K562 (cell line): ENCODE measurements at regions not wholly inside any gene's neighbourhood (a gene's known extent, or its start where the extent isn't known, plus 50 kb on each side); places are given as distances from the start of the nearest gene placed in this dataset.

Experiments
- ATAC-seq: fragments of 200-7000 bp; cut with Tn5 transposase; 3 replicates; pipeline ENCODE4 v1.9.1; 2020; ENCODE audit warnings: moderate library complexity
- BruUV-seq: library from RNA; stranded (reverse); fragments of 400-500 nt; replicated peaks from 2 replicates; lab custom pipeline; 2021; lab: Mats Ljungman, UMichigan
- CTCF ChIA-PET: fragments of 300-600 bp; formaldehyde crosslinking; extraction: SDS; loops from one replicate; lab custom pipeline; 2021; ENCODE audit warnings: low intra/inter-chr PET ratio; lab: Yijun Ruan, JAX
- POLR2A ChIA-PET: fragments of 300-600, 350-650 bp; sonication (Branson Sonifier 250); formaldehyde crosslinking; extraction: SDS; loops from one replicate; lab custom pipeline; 2021; ENCODE audit warnings: antibody characterized with exemption, inconsistent platforms; lab: Yijun Ruan, JAX
- DNase-seq, 4 experiments: peaks; one replicate each; pipeline versions ENCODE4 v3.0.0 to v3.0.0-alpha.2; 2011 to 2018; ENCODE audit warnings: low spot score in 3 of 4, mixed read lengths in 3 of 4; ENCODE audit errors: extremely low read depth in 1 of 4
- FAIRE-seq: peaks from 2 replicates; lab custom pipeline; 2011; peaks lifted over from hg19 to GRCh38; lab: Jason Lieb, UNC
- H2AFZ ChIP-seq: 2 replicates; pipeline ENCODE4 v1.6.0; 2011; ENCODE audit warnings: low read depth, low read length, control low read depth, inconsistent platforms
- H3K27ac ChIP-seq: fragments of 200-600 bp; 3 replicates; pipeline ENCODE4 v1.8.0; 2011; ENCODE audit warnings: low read depth, mild to moderate bottlenecking, control low read depth, inconsistent platforms, low read length, moderate library complexity, mixed read lengths; ENCODE audit errors: extremely low read depth
- H3K27me3 ChIP-seq, 2 experiments: fragments of 300-600 bp in 1 of 2; 2 replicates in 1 of 2; 3 replicates in 1 of 2; pipeline versions ENCODE4 v1.6.0 to v1.8.0; 2011; ENCODE audit warnings: inconsistent platforms in 2 of 2, low read length in 2 of 2, mild to moderate bottlenecking in 1 of 2, mixed read lengths in 1 of 2, moderate library complexity in 1 of 2; ENCODE audit not compliant: control insufficient read depth in 2 of 2, insufficient read depth in 2 of 2
- H3K36me3 ChIP-seq: fragments of 300-600 bp; 3 replicates; pipeline ENCODE4 v1.8.0; 2011; ENCODE audit warnings: mild to moderate bottlenecking, low read length, inconsistent platforms; ENCODE audit not compliant: control insufficient read depth, insufficient read depth
- H3K4me1 ChIP-seq, 2 experiments: fragments of 200-600 bp in 1 of 2; replicated peaks in 1 of 2; 2 replicates in 1 of 2; 3 replicates in 1 of 2; pipeline versions ENCODE4 v1.5.1 to v1.8.0; 2011; ENCODE audit warnings: inconsistent platforms in 2 of 2, low read length in 2 of 2, mild to moderate bottlenecking in 1 of 2, mixed read lengths in 1 of 2, moderate library complexity in 1 of 2; ENCODE audit not compliant: control insufficient read depth in 2 of 2, insufficient read depth in 2 of 2
- H3K4me2 ChIP-seq: 2 replicates; pipeline ENCODE4 v1.6.1; 2011; ENCODE audit warnings: low read length, control low read depth, inconsistent platforms, mixed read lengths; ENCODE audit not compliant: insufficient read depth
- H3K4me3 ChIP-seq: fragments of 200-600 bp; sonication (generic), shearing (Covaris generic); 2 replicates; pipeline ENCODE4 v1.5.1; 2016; ENCODE audit warnings: control low read depth, inconsistent platforms
- H3K79me2 ChIP-seq: fragments of 200-600 bp; 3 replicates; pipeline ENCODE4 v1.8.0; 2011; ENCODE audit warnings: low read length, inconsistent platforms; ENCODE audit not compliant: control insufficient read depth, insufficient read depth
- H3K9ac ChIP-seq, 2 experiments: 2 replicates each; pipeline versions ENCODE4 v1.6.0 to v1.6.1; 2011; ENCODE audit warnings: low read depth in 2 of 2, low read length in 2 of 2, control low read depth in 1 of 2, inconsistent platforms in 1 of 2, mild to moderate bottlenecking in 1 of 2, mixed read lengths in 1 of 2; ENCODE audit not compliant: insufficient read depth in 1 of 2
- H3K9me1 ChIP-seq: one replicate; pipeline ENCODE4 v1.6.0; 2011; ENCODE audit warnings: inconsistent platforms, mild to moderate bottlenecking, low read length, moderate library complexity; ENCODE audit not compliant: control insufficient read depth, insufficient read depth
- H3K9me3 ChIP-seq: replicated peaks from 2 replicates; pipeline ENCODE4 v1.5.1; 2011; ENCODE audit warnings: low read depth, low read length, inconsistent platforms; ENCODE audit not compliant: control insufficient read depth, insufficient read depth
- H4K20me1 ChIP-seq: replicated peaks from 2 replicates; pipeline ENCODE4 v1.6.1; 2011; ENCODE audit warnings: low read length, inconsistent platforms, mixed read lengths; ENCODE audit not compliant: control insufficient read depth, insufficient read depth
- BRD9 ChIP-seq: fragments of 450-650 bp; IDR thresholded peaks from 2 replicates; pipeline ENCODE4 v1.6.1; 2018; ENCODE audit warnings: low read depth; ENCODE audit not compliant: partially characterized antibody
- CBX3 ChIP-seq, 2 experiments: IDR thresholded peaks; 1 replicate in 1 of 2; 2 replicates in 1 of 2; pipeline ENCODE4 v1.6.1; 2012; ENCODE audit warnings: inconsistent platforms in 2 of 2, low read length in 2 of 2, borderline replicate concordance in 1 of 2, control low read depth in 1 of 2
- HMGN3 ChIP-seq: IDR thresholded peaks from 2 replicates; pipeline ENCODE4 v1.6.1; 2011; ENCODE audit warnings: borderline replicate concordance, low read depth, mild to moderate bottlenecking, mixed read lengths, low read length; ENCODE audit not compliant: insufficient read length; ENCODE audit errors: extremely low read depth
- MGA ChIP-seq: fragments of 450-650 bp; IDR thresholded peaks from 2 replicates; pipeline ENCODE4 v1.6.1; 2016; ENCODE audit warnings: mild to moderate bottlenecking, moderate library complexity
- TAF9B ChIP-seq: fragments of 450-650 bp; IDR thresholded peaks from 2 replicates; pipeline ENCODE4 v1.6.1; 2018; ENCODE audit warnings: mild to moderate bottlenecking; ENCODE audit not compliant: partially characterized antibody
- ZNF124 ChIP-seq: sonication (generic); formaldehyde crosslinking; IDR thresholded peaks from 2 replicates; pipeline ENCODE4 v1.8.1; 2022; ENCODE audit warnings: missing genetic modification reagents
- ZNF780A ChIP-seq: fragments of 250-450 bp; sonication (Bioruptor Pico); IDR thresholded peaks from 2 replicates; pipeline ENCODE4 v1.5.0; 2021; ENCODE audit warnings: mild to moderate bottlenecking
- WGBS: fragments of 100-300 bp; shearing (Covaris generic); methylation state at CpG from one replicate; pipeline ENCODE4 v1.1.6; 2016; ENCODE audit warnings: low coverage, mixed read lengths; ENCODE audit not compliant: insufficient coverage; ENCODE audit errors: missing lambda C conversion rate; 5-methylcytosine and 5-hydroxymethylcytosine counted together
- in situ Hi-C: fragments of 300-500 bp; cut with MboI; formaldehyde crosslinking; loops from 4 replicates; pipeline ENCODE4 v1.15.0; 2018; ENCODE audit warnings: inconsistent platforms, mixed read lengths
- intact Hi-C: fragments of 100-400 bp; cut with micrococcal nuclease; formaldehyde crosslinking; loops from 2 replicates; pipeline ENCODE4 v1.14.2; 2022

- no peaks in the 10 kb centered on the region for H3K4me1 ChIP-seq
- ATAC-seq, result no peak
- BruUV-seq, result no TSS peak
- no peak overlapping the region for H2AFZ ChIP-seq
- H3K9me3 ChIP-seq, result no peaks in the 10 kb centered on the region
- TF ChIP-seq MGA (no peak), HMGN3 (no peak), CBX3 (IDR thresholded peaks at IDR 0.05; ENCODE audit: borderline replicate concordance in 1 of 2, low read length in 2 of 2) (no peak), ZNF124 (no peak), BRD9 (no peak), ZNF780A (CRISPR knock-in tag) (no peak), TAF9B (no peak)
- DNase-seq, result no peak
- in situ Hi-C loops (no loop called here), intact Hi-C loops (no loop called here)
- CTCF ChIA-PET, result no interaction called here
- WGBS, result no CpG with 5 or more reads among the region's 1 CpG
- no peak overlapping the region for H3K4me2 ChIP-seq
- H4K20me1 ChIP-seq, result no peaks in the 10 kb centered on the region
- no peak overlapping the region for H3K4me3 ChIP-seq
- no peaks in the 10 kb centered on the region for H3K79me2 ChIP-seq
- peaks cover 9 to 45% of the 10 kb centered on the region in 2 experiments; a peak in 3 of 5 replicates for H3K27me3 ChIP-seq
- no peak overlapping the region for H3K9ac ChIP-seq
- no peak overlapping the region for H3K27ac ChIP-seq
- POLR2A ChIA-PET, result no interaction called here
- no peak for FAIRE-seq
- H3K9me1 ChIP-seq, result no peaks in the 10 kb centered on the region
- no peaks in the 10 kb centered on the region for H3K36me3 ChIP-seq
These were observed 88.0 kb downstream of the BANF2 start for GRCh38 chr20:17787816-17788215.
